Panc1 (cell line): ENCODE measurements at regions not wholly inside any gene's neighbourhood (a gene's known extent, or its start where the extent isn't known, plus 50 kb on each side); places are given as distances from the start of the nearest gene placed in this dataset.

ENCODE experiments used
- ATAC-seq: fragments of 200-7000 bp; cut with Tn5 transposase; 2 replicates; pipeline ENCODE4 v1.9.1; 2020; ENCODE audit warnings: mild to moderate bottlenecking, moderate library complexity
- BruUV-seq: library from RNA; stranded (reverse); fragments of 400-500 nt; replicated peaks from 2 replicates; lab custom pipeline; 2021; lab: Mats Ljungman, UMichigan
- CTCF ChIA-PET: fragments of 300-600 bp; sonication (Branson Sonifier 250); formaldehyde crosslinking; loops from one replicate; lab custom pipeline; 2022; ENCODE audit warnings: antibody characterized with exemption; lab: Charles Lee
- POLR2A ChIA-PET: fragments of 300-600 bp; sonication (Branson Sonifier 250); formaldehyde crosslinking; loops from one replicate; lab custom pipeline; 2022; ENCODE audit warnings: antibody characterized with exemption; lab: Charles Lee
- DNase-seq: peaks from one replicate; pipeline ENCODE4 v3.0.0-alpha.2; 2010; ENCODE audit warnings: low read depth, low spot score
- H3K27ac ChIP-seq: 2 replicates; pipeline ENCODE4 v1.5.1; 2011; ENCODE audit warnings: mild to moderate bottlenecking, low read length, inconsistent platforms
- H3K27me3 ChIP-seq: fragments of 200-500 bp; sonication (Bioruptor generic); 2 replicates; pipeline ENCODE4 v1.6.0; 2014; ENCODE audit warnings: low read length, inconsistent platforms; ENCODE audit not compliant: control insufficient read depth, insufficient read depth
- H3K36me3 ChIP-seq: fragments of 200-500 bp; sonication (Bioruptor generic); 2 replicates; pipeline ENCODE4 v1.5.1; 2014; ENCODE audit warnings: inconsistent platforms, mild to moderate bottlenecking, low read length, moderate library complexity; ENCODE audit not compliant: control insufficient read depth, insufficient read depth
- H3K4me1 ChIP-seq: 2 replicates; pipeline ENCODE4 v1.5.1; 2011; ENCODE audit warnings: inconsistent platforms, mild to moderate bottlenecking, low read length, moderate library complexity; ENCODE audit not compliant: control insufficient read depth, insufficient read depth
- H3K4me3 ChIP-seq, 2 experiments: 2 replicates each; pipeline ENCODE4 v1.5.1; 2011 to 2012; ENCODE audit warnings: low read depth in 2 of 2, low read length in 2 of 2, mild to moderate bottlenecking in 2 of 2, inconsistent platforms in 1 of 2, moderate library complexity in 1 of 2
- H3K9me3 ChIP-seq: fragments of 200-500 bp; sonication (Bioruptor generic); 2 replicates; pipeline ENCODE4 v1.5.1; 2014; ENCODE audit warnings: low read depth, mild to moderate bottlenecking, inconsistent platforms, low read length, moderate library complexity; ENCODE audit not compliant: control insufficient read depth, insufficient read depth
- CTCF ChIP-seq: fragments of 450-650 bp; IDR thresholded peaks from 2 replicates; pipeline ENCODE4 v1.5.1; 2017; ENCODE audit warnings: mild to moderate bottlenecking
- POLR2AphosphoS5 ChIP-seq: IDR thresholded peaks from 2 replicates; pipeline ENCODE4 v1.6.1; 2012; ENCODE audit warnings: mild to moderate bottlenecking, low read depth, low read length, moderate library complexity
- REST ChIP-seq, 2 experiments: IDR thresholded peaks; 2 replicates each; pipeline ENCODE4 v1.6.1; 2011 to 2012; ENCODE audit warnings: low read depth in 2 of 2, control low read depth in 1 of 2, low read length in 1 of 2, mild to moderate bottlenecking in 1 of 2, moderate library complexity in 1 of 2; ENCODE audit not compliant: insufficient read depth in 1 of 2
- SIN3A ChIP-seq: IDR thresholded peaks from 2 replicates; pipeline ENCODE4 v1.6.1; 2012; ENCODE audit warnings: low read depth, mild to moderate bottlenecking, low read length, moderate library complexity, borderline replicate concordance; ENCODE audit not compliant: insufficient read depth
- TCF7L2 ChIP-seq: IDR thresholded peaks from 2 replicates; pipeline ENCODE4 v1.6.1; 2011; ENCODE audit warnings: mild to moderate bottlenecking, low read depth, low read length, inconsistent platforms
- in situ Hi-C: cut with HindIII; loops from 2 replicates; pipeline ENCODE4 v1.10.0; 2016; ENCODE audit warnings: low sequenced_read_pairs, low pct_unique_long_range_greater_than_20kb
- intact Hi-C: fragments of 100-400 bp; cut with micrococcal nuclease; formaldehyde crosslinking; loops from one replicate; pipeline ENCODE4 v1.10.0; 2022; ENCODE audit not compliant: unreplicated experiment

- TF ChIP-seq CTCF = no peak
- no peak for TF ChIP-seq TCF7L2
- no peak for TF ChIP-seq POLR2AphosphoS5
- no peak for TF ChIP-seq SIN3A
- no peak for TF ChIP-seq REST (IDR thresholded peaks at IDR 0.05; ENCODE audit: insufficient read depth in 1 of 2, low read depth in 2 of 2, low read length in 1 of 2)
- ChIA-PET POLR2A (no interaction called here), CTCF (no interaction called here)
- in situ Hi-C loops (no loop called here), intact Hi-C loops (no loop called here)
- no peaks in the 10 kb centered on the region for H3K9me3 ChIP-seq
- DNase-seq (no peak), ATAC-seq (no peak)
- H3K27ac ChIP-seq = no peak overlapping the region
- H3K4me3 ChIP-seq = no peak overlapping the region
- H3K27me3 ChIP-seq = no peaks in the 10 kb centered on the region
- no peaks in the 10 kb centered on the region for H3K4me1 ChIP-seq
- no peaks in the 10 kb centered on the region for H3K36me3 ChIP-seq
- no TSS peak for BruUV-seq
These were observed 1142.9 kb upstream of the PABPC4L start for GRCh38 chr4:135344492-135344891.

- POLR2A ChIA-PET = no interaction called here
These were observed 1136.6 kb upstream of the PABPC4L start for GRCh38 chr4:135338181-135338580.

More at GRCh38 chr4:135338181-135338580, 1136.6 kb upstream of the PABPC4L start:
- H3K36me3 ChIP-seq = no peaks in the 10 kb centered on the region
- H3K4me1 ChIP-seq = no peaks in the 10 kb centered on the region
- CTCF ChIA-PET = no interaction called here
- no peak overlapping the region for H3K27ac ChIP-seq
- no peak overlapping the region for H3K4me3 ChIP-seq
- BruUV-seq = no TSS peak
- H3K9me3 ChIP-seq = no peaks in the 10 kb centered on the region
- intact Hi-C loops (no loop called here), in situ Hi-C loops (no loop called here)
- H3K27me3 ChIP-seq = no peaks in the 10 kb centered on the region
- no peak for ATAC-seq
- TF ChIP-seq REST (IDR thresholded peaks at IDR 0.05; ENCODE audit: insufficient read depth in 1 of 2, low read depth in 2 of 2, low read length in 1 of 2) = no peak
- TF ChIP-seq CTCF = no peak
- no peak for TF ChIP-seq TCF7L2
- no peak for TF ChIP-seq POLR2AphosphoS5
- TF ChIP-seq SIN3A = no peak
- DNase-seq = no peak
